ENCODE measurements at regions not wholly inside any gene's neighbourhood (a gene's known extent, or its start where the extent isn't known, plus 50 kb on each side); places are given as distances from the start of the nearest gene placed in this dataset.

- DNase-seq, result peak; percentile 60
These were observed 988.6 kb downstream of the SORCS1 start for GRCh38 chr10:106175760-106176377.

- DNase-seq, result no peak
These were observed 990.7 kb downstream of the SORCS1 start for GRCh38 chr10:106173838-106174237.

GRCh38 chr10:106169241-106169640, 995.3 kb downstream of the SORCS1 start:
- DNase-seq, result no peak

- DNase-seq, result no peak
These were observed 996.6 kb downstream of the SORCS1 start for GRCh38 chr10:106167946-106168345.

GRCh38 chr10:106158241-106158640, 1006.3 kb downstream of the SORCS1 start:
- DNase-seq, result no peak

GRCh38 chr10:106147021-106147420, 1017.5 kb downstream of the SORCS1 start:
- DNase-seq, result peak; percentile 51

GRCh38 chr10:106139915-106140314, 1024.6 kb downstream of the SORCS1 start:
- DNase-seq, result no peak

- no peak for DNase-seq
These were observed 1028.3 kb downstream of the SORCS1 start for GRCh38 chr10:106136175-106136574.

- DNase-seq, result no peak
These were observed 1030.0 kb downstream of the SORCS1 start for GRCh38 chr10:106134326-106135000.

GRCh38 chr10:106133451-106133850, 1031.1 kb downstream of the SORCS1 start:
- DNase-seq, result no peak

GRCh38 chr10:106132956-106133355, 1031.5 kb downstream of the SORCS1 start:
- no peak for DNase-seq

- DNase-seq, result no peak
These were observed 1049.8 kb downstream of the SORCS1 start for GRCh38 chr10:106114656-106115186.

GRCh38 chr10:106111246-106111645, 1053.3 kb downstream of the SORCS1 start:
- no peak for DNase-seq

GRCh38 chr10:106107706-106108105, 1056.8 kb downstream of the SORCS1 start:
- no peak for DNase-seq

- DNase-seq, result no peak
These were observed 1058.4 kb downstream of the SORCS1 start for GRCh38 chr10:106106114-106106513.

- no peak for DNase-seq
These were observed 1074.7 kb downstream of the SORCS1 start for GRCh38 chr10:106089855-106090254.

GRCh38 chr10:106086391-106086790, 1078.1 kb downstream of the SORCS1 start:
- DNase-seq, result no peak

GRCh38 chr10:106083572-106083971, 1080.9 kb downstream of the SORCS1 start:
- no peak for DNase-seq

- no peak for DNase-seq
These were observed 1081.6 kb downstream of the SORCS1 start for GRCh38 chr10:106082865-106083264.

GRCh38 chr10:106078895-106079576, 1085.5 kb downstream of the SORCS1 start:
- DNase-seq, result peak; percentile 11

GRCh38 chr10:106076496-106076895, 1088.0 kb downstream of the SORCS1 start:
- DNase-seq, result no peak

GRCh38 chr10:106053061-106053460, 1111.4 kb downstream of the SORCS1 start:
- DNase-seq, result peak; percentile 29

GRCh38 chr10:106044503-106044902, 1120.0 kb downstream of the SORCS1 start:
- no peak for DNase-seq

GRCh38 chr10:106043863-106044262, 1120.6 kb downstream of the SORCS1 start:
- DNase-seq, result peak; percentile 44

Data from eye (tissue), 1 donor.